ENCODE measurements at regions not wholly inside any gene's neighbourhood (a gene's known extent, or its start where the extent isn't known, plus 50 kb on each side); places are given as distances from the start of the nearest gene placed in this dataset.

DNA sequence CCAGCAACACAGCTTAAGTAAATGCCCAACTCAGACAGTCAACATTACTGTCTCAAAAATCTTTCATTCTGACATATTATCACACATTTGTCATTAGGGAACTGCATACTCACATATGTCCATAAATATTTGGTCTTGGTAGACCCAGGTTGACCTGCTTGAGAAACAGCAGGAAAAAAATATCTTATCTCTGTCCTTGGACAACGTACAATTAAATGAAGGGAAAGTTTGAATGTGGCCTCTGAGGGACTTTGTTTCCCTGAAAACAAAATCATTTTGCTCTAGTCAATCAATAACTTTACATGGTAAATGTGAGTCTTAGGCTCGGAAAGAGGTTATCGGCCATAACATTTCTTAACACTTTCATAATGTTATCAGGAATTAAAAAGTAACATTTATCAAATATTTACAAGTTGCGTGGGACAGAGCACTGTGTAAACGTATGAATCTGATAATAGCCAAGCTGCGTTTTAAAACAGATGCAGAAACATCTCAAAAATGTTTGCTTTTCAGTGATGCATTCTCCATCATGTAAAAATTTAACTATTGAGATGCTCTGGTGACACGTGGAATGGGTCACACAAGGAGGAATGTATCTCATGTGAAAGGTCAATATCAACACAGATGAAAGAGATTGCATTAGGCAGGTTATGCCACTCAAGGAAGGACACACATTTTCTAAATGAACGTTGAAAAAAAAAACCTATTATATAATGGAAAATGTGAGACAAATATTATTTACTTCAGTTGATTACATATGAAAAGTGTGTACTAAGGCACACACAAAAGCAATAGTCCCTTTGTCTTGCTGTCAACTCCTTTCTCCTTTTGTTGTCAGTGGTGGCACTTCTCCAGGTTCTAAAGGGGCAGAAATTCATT, 304.4 kb downstream of the WDR72 start:
- 67% methylated on average over 8 of the region's 8 CpGs for WGBS
- DNase-seq (ENCODE audit: extremely low spot score) = no peak
- Histone ChIP-seq H3K36me3 (no peaks in the 10 kb centered on the region), H3K9me3 (no peaks in the 10 kb centered on the region), H3K4me3 (no peak overlapping the region), H3K4me1 (no peaks in the 10 kb centered on the region), H3K27ac (replicated peaks in 1 of 4) (no peak overlapping the region), H3K27me3 (no peaks in the 10 kb centered on the region)
- TF ChIP-seq, protein P1, sequence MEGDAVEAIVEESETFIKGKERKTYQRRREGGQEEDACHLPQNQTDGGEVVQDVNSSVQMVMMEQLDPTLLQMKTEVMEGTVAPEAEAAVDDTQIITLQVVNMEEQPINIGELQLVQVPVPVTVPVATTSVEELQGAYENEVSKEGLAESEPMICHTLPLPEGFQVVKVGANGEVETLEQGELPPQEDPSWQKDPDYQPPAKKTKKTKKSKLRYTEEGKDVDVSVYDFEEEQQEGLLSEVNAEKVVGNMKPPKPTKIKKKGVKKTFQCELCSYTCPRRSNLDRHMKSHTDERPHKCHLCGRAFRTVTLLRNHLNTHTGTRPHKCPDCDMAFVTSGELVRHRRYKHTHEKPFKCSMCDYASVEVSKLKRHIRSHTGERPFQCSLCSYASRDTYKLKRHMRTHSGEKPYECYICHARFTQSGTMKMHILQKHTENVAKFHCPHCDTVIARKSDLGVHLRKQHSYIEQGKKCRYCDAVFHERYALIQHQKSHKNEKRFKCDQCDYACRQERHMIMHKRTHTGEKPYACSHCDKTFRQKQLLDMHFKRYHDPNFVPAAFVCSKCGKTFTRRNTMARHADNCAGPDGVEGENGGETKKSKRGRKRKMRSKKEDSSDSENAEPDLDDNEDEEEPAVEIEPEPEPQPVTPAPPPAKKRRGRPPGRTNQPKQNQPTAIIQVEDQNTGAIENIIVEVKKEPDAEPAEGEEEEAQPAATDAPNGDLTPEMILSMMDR (IDR thresholded peaks at IDR 0.05) = no peak
- TF ChIP-seq EP300 (IDR thresholded peaks at IDR 0.05) (no peak), POLR2AphosphoS5 (IDR thresholded peaks at IDR 0.05) (no peak), POLR2A (IDR thresholded peaks at IDR 0.05; ENCODE audit: low read depth) (no peak)
- intact Hi-C loops (cut with DNase I) = no loop called here

DNA sequence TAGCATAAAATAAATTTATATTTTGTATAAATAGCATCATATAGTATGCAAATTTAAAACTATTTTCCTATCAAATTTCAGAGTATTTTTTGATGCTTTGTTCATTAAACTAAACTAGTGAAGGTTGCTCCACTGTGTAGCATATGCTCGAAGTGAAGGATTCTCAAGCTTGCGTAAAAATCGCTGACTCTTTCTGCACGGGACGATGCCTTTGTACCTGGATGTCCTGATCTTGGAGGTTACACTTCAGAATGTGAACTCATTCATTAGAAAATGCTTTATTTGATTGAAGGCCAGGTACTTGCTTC, 305.0 kb downstream of the WDR72 start:
- Histone ChIP-seq H3K4me3 (no peak overlapping the region), H3K27ac (replicated peaks in 1 of 4) (no peak overlapping the region), H3K9me3 (no peaks in the 10 kb centered on the region), H3K36me3 (no peaks in the 10 kb centered on the region), H3K4me1 (no peaks in the 10 kb centered on the region), H3K27me3 (no peaks in the 10 kb centered on the region)
- TF ChIP-seq, protein P1 (IDR thresholded peaks at IDR 0.05) = no peak
- no peak for TF ChIP-seq POLR2AphosphoS5 (IDR thresholded peaks at IDR 0.05)
- no peak for TF ChIP-seq EP300 (IDR thresholded peaks at IDR 0.05)
- TF ChIP-seq POLR2A (IDR thresholded peaks at IDR 0.05; ENCODE audit: low read depth) = no peak
- intact Hi-C loops (cut with DNase I) = no loop called here
- DNase-seq (ENCODE audit: extremely low spot score) = no peak
- WGBS = 92% methylated on average over 5 of the region's 5 CpGs

DNA sequence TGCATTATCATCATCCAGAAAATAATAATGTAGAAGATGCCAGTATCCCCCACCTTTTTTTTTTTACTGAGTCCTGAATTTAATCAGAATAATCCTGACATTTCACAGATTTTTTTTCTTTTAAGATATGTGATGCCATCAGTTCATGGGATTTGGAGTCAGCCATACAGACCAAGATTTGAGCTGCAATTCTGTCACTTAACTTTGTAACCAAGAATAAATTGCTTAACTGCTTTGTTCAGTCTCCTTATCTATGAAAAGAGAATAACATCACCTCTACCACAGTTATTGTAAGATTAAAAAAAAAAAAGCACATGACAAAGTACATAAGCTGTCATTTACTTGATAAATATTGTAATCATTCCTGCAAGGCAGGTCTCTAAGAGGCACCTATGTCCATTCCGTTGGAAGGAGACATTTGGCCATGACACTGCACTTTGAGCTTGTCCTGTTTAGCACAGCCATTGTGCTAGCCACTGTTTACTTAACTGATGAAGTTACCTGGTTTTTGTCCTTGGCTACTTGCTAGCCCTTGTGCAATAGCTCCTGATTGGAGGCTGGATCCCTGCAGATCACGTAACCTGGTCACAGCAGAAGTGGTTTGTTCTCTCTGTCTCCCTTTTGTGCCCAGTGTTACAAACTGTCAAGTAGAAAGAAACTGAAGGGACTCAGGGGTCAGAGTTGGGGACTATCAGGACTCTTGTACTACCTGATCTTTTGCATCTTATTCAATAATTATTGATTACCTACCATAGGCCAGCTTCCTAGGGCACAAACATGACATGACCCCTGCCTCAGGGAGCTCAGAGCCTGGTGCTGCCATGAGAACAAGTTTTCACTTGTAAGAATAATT, 306.0 kb downstream of the WDR72 start:
- TF ChIP-seq EP300 (IDR thresholded peaks at IDR 0.05) (no peak), POLR2A (IDR thresholded peaks at IDR 0.05; ENCODE audit: low read depth) (no peak), POLR2AphosphoS5 (IDR thresholded peaks at IDR 0.05) (no peak)
- TF ChIP-seq, protein P1 (IDR thresholded peaks at IDR 0.05) = no peak
- intact Hi-C loops (cut with DNase I) = no loop called here
- Histone ChIP-seq H3K36me3 (no peaks in the 10 kb centered on the region), H3K4me1 (no peaks in the 10 kb centered on the region), H3K27me3 (no peaks in the 10 kb centered on the region), H3K4me3 (no peak overlapping the region), H3K27ac (replicated peaks in 1 of 4) (no peak overlapping the region), H3K9me3 (no peaks in the 10 kb centered on the region)
- WGBS = 76% methylated on average over 2 of the region's 2 CpGs
- DNase-seq (ENCODE audit: extremely low spot score) = no peak

DNA sequence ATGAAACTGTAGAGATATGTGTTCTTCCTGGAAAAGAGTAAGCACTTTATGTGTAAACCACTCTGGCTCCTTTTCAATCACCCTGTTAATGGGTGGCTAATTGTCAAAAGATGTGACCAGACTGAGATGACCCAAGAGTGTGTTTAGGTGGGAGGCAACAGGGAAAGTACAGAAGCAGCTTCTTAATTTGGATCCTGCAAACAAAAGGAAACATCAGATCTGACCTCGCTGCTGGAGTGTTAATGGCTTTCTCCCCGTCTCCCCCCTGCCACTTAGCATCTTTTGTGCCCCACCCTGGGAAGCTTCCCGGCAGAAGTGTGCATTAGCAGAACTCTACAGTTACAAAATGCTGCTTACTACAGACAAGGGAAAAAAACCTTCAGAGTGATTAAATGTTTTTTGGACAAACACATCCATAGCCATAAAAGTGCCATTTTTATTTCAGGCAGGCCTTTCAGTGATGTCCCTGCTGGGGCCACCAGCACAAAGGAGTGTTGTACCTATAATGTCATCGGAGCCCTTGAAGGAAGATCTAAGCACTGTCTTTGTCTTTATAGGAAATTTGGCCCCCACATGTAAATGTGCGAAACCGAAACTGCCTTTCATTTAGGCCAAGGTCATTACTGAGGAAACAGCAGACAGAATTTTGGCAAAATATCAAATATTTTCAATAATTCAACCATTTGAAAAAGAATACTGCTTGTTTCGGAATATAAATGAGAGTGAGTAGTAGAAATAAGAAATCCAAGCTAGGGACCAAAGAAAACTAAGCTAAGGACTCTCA, 311.0 kb downstream of the WDR72 start:
- no peak for DNase-seq (ENCODE audit: extremely low spot score)
- WGBS = 27% methylated on average over 7 of the region's 7 CpGs
- Histone ChIP-seq H3K36me3 (no peaks in the 10 kb centered on the region), H3K4me1 (no peaks in the 10 kb centered on the region), H3K4me3 (peak overlapping the region in 1 of 4 donors; percentile 18), H3K27ac (replicated peaks in 1 of 4) (no peak overlapping the region), H3K27me3 (no peaks in the 10 kb centered on the region), H3K9me3 (no peaks in the 10 kb centered on the region)
- TF ChIP-seq, protein P1 (IDR thresholded peaks at IDR 0.05) = no peak
- no peak for TF ChIP-seq POLR2A (IDR thresholded peaks at IDR 0.05; ENCODE audit: low read depth)
- intact Hi-C loops (cut with DNase I) = no loop called here

Data from esophagus muscularis mucosa (tissue), 4 donors.